HG03108 (cell line): ENCODE measurements at regions not wholly inside any gene's neighbourhood (a gene's known extent, or its start where the extent isn't known, plus 50 kb on each side); places are given as distances from the start of the nearest gene placed in this dataset.
"Not testable (repeated sequence)": the region's sequence is repeated elsewhere in the genome, so short reads cannot be mapped to it uniquely, and the experiment has no call there.

ENCODE experiments used
- ATAC-seq: cut with Tn5 transposase; IDR thresholded peaks from one replicate; pipeline ENCODE4 v1.9.1; 2021; ENCODE audit warnings: moderate library complexity; ENCODE audit not compliant: unreplicated experiment

GRCh38 chr1:79259390-79260336, 253.1 kb upstream of the ADGRL4 start:
- ATAC-seq, result no peak

- no peak for ATAC-seq
Observed at GRCh38 chr1:79255421-79255820, 248.9 kb upstream of the ADGRL4 start.

DNA sequence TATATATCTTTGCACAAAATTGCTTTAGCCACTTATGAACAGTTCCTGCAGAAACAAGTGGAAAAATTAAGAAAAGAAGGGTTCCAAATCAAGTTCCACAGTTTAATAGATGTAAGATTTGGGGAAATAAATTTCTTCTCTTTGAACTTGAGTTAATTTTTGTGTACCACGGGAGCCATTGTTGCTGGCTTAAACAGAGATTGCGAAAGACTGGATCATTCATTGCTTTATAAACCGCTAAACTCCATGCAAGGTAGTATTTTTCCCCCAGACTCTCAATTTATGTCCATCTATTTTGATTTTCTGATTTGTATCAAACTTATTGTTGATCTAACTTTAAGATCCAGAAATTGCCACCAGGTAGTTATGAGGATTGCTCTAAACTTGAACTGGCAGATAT, 246.1 kb upstream of the ADGRL4 start:
- no peak for ATAC-seq

DNA sequence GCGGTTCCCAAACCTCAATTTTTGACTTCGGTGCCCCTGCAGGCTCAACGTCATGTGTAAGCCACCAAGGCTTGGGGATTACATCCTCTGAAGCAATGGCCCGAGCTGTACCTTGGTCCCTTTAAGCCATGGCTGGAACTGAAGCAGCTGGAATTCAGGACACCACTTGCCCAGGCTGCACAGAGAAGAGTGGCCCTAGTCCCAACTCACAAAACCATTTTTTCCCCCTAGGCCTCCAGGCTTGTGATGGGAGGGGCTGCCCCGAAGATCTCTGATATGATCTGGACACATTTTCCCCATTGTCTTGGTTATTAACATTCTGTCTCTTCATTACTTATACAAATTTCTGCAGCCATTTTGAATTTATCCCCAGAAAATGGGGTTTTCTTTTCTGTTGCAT, 233.3 kb upstream of the ADGRL4 start:
- ATAC-seq, result no peak

GRCh38 chr1:79235301-79236002, 228.9 kb upstream of the ADGRL4 start:
- ATAC-seq, result no peak

- no peak for ATAC-seq
Observed at GRCh38 chr1:79232818-79233217, 226.3 kb upstream of the ADGRL4 start.

DNA sequence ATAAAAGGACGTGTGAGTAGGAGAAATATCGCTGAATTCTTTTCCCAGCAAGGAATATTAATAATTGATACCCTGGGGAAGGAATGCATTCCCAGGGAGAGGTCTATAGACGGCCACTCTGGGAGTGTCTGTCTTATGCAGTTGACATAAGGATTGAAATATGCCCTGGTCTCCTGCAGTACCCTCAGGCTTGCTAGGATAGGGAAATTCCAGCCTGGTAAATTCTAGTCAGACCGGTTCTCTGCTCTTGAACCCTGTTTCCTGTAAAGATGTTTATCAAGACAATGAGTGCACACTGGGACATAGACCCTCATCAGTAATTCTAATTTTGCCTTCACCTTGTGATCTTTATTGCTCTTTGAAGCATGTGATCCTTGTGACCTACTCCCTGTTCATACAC, 224.2 kb upstream of the ADGRL4 start:
- not testable (repeated sequence) for ATAC-seq

DNA sequence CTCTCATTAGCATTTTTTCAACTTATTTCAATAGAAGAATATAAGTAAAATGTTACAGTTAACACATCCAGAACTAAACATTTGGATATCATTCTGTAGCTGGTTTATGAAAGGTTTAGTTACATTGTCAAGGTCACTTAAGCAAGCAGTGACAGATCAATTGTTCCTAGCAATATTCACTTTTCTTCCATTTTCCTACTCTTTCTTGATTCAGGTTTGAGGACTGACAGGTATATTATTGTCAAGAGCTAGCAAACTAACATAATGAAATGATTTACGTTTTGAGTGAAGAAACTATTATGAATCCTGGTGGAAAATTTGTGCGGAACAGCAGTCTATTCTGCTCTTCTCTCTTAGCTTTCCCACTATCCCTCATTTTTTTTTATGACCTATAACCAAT, 220.4 kb upstream of the ADGRL4 start:
- no peak for ATAC-seq

DNA sequence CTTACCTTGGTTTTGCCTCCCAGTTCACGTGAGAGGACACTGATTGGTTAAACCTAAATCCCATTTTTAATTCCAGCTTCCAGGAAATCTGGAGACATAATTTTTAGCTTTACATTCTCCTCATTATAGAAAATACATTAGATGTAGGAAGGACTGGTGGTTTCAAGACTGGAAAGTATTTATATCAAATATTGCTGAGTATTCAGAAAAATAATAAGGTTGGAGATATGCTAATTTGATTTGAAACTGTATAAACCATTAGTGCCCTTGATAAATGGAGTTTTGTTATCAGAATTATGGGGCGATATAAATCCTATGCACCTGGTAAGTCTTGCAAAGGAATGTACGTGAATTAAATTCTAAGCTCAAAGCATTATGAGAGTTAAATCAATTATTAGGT, 218.0 kb upstream of the ADGRL4 start:
- no peak for ATAC-seq

DNA sequence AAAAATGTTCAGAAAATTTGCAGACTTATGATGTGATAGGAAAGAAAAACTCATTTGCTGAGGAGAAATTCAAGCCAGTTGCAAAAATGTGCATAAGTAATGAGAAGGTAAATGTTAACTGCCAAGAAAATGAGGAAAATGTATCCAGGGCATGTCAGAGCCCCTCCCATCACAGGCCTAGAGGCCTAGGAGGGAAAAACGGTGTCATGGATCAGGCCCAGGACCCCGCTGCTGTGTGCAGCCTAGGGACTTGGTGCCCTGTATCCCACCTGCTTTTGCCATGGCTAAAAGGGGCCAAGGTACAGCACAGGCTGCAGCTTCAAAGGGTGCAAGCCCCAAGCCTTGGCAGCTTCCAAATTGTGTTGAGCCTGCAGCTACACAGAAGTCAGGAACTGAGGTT, 214.0 kb upstream of the ADGRL4 start:
- no peak for ATAC-seq

- ATAC-seq, result no peak
Observed at GRCh38 chr1:79215311-79215710, 208.8 kb upstream of the ADGRL4 start.

DNA sequence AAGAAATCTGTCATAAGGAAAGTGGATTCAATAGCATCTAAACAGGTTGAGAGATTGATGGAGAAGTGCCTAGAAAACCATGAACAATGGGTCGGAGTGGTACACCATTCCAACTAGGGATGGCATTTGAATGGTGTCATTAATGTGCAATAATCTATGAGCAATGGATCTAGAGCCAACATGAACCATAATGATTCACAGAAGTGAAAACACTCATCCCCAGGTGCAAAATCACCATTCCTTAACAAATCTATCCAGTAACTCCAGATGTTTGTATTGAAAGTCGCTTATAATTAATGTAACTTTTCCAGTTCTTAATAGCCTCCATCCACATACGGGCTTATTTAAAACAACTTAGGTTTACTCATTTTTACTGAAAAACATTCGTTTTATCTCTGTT, 201.3 kb upstream of the ADGRL4 start:
- ATAC-seq, result no peak

- ATAC-seq, result no peak
Observed at GRCh38 chr1:79207331-79207730, 200.8 kb upstream of the ADGRL4 start.

DNA sequence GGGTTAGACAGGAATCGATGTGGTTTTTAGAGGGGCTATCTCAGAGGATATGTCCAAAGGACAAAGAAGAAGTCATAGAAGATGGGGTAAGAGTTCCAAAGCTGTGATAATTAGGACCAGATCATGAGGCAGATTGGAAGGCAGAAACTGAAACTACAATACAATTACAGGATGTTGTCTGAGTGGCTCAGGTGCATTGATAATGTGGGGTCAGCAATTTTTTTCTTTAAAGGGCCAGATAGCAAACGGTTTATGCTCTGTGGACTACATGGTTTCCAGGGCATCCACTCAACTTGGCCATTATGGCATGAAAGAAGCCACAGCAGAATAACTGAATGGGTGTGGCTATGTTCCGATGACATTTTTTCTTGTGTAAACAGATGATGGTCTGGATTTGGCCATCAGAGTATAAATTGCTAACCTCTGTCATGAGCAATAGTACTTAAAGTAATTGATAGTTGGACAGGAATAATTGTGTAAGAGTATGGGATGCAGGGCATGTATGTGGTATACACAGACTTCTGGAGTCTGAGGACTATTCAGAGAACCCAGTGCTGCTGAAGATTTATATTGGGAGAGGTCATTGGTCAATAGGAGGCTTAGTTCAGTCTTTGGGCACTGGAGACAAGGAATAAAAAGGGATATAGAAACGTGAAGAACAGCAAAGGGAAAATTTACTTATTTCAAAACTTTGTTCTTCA, 198.4 kb upstream of the ADGRL4 start:
- no peak for ATAC-seq

- no peak for ATAC-seq
Observed at GRCh38 chr1:79198832-79199231, 192.3 kb upstream of the ADGRL4 start.

GRCh38 chr1:79197421-79197820, 190.9 kb upstream of the ADGRL4 start:
- ATAC-seq, result no peak

GRCh38 chr1:79196211-79196610, 189.7 kb upstream of the ADGRL4 start:
- no peak for ATAC-seq

GRCh38 chr1:79193211-79194079, 186.9 kb upstream of the ADGRL4 start:
- peak; percentile 41 for ATAC-seq

- peak; percentile 66 for ATAC-seq
Observed at GRCh38 chr1:79190074-79190473, 183.5 kb upstream of the ADGRL4 start.

DNA sequence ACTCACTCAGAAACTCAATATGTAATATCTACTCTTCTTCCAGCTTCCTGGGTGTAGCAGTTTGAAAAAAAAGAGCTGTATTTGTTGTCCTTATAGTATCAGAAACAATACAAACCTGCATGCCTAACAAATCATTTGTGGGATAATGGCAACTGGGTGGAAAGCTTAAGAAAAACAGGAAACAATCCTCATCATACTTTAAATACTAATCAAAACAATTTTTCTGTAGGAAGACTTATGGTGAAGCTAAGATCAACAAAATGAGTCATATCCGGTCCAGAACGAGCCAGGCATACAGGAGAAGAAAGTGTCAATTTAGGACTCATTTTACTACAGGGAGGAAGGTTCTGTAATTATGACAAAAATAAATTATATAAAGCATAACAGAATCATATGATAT, 181.8 kb upstream of the ADGRL4 start:
- no peak for ATAC-seq

DNA sequence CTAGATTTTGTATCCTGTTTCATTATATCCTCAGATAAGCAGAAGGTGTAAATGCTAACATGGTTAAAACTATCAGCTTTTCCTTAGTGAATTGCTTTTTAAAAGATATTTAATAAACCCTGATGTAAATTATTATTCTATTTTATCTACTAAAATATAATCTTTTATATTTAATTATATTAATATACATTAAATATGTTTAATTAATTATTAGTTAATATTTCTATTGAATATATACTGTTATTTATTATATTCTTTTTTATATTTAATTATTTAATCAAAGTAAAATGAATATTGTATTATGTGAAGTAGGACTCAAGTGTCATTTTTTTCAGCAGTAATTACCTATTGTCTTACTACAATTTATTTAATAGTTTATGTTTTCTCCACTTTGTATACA, 179.7 kb upstream of the ADGRL4 start:
- no peak for ATAC-seq
